Neural progenitor cell (in vitro differentiated cells): ENCODE measurements at regions not wholly inside any gene's neighbourhood (a gene's known extent, or its start where the extent isn't known, plus 50 kb on each side); places are given as distances from the start of the nearest gene placed in this dataset.

Experiments
- CTCF ChIP-seq: fragments of 200-600 bp; sonication (generic); IDR thresholded peaks from 2 replicates; pipeline ENCODE4 v1.5.1; 2017; ENCODE audit warnings: antibody characterized with exemption, mild to moderate bottlenecking
- EZH2 ChIP-seq: fragments of 200-600 bp; sonication (generic); IDR thresholded peaks from 2 replicates; pipeline ENCODE4 v1.6.1; 2017; ENCODE audit warnings: antibody characterized with exemption, mild to moderate bottlenecking, moderate library complexity
- EZH2phosphoT487 ChIP-seq: fragments of 200-600 bp; sonication (generic); IDR thresholded peaks from 2 replicates; pipeline ENCODE4 v1.6.1; 2017; ENCODE audit warnings: antibody characterized with exemption

GRCh38 chr4:140271553-140271952 lies 101.9 kb upstream of the SCOC start:
- TF ChIP-seq CTCF (no peak), EZH2phosphoT487 (no peak), EZH2 (no peak)
